Choroid plexus epithelial cell (primary cell): ENCODE measurements at regions not wholly inside any gene's neighbourhood (a gene's known extent, or its start where the extent isn't known, plus 50 kb on each side); places are given as distances from the start of the nearest gene placed in this dataset.

Experiments
- DNase-seq: peaks from one replicate; pipeline ENCODE4 v3.0.0-alpha.2; 2010; ENCODE audit warnings: low read depth
- H3K4me3 ChIP-seq: 2 replicates; pipeline ENCODE4 v1.5.1; 2011; ENCODE audit warnings: low read depth, mild to moderate bottlenecking, control low read depth, low read length, moderate library complexity
- TF ChIP-seq, protein P1 (sequence below): conservative IDR thresholded peaks from 2 replicates; pipeline ENCODE4 v1.5.1; 2011; ENCODE audit warnings: low read depth, mild to moderate bottlenecking, control low read depth, inconsistent platforms, low read length, moderate library complexity

GRCh38 chr1:177891809-177892208, 78.0 kb downstream of the SEC16B start:
- no peak for DNase-seq
- no peak overlapping the region for H3K4me3 ChIP-seq
- TF ChIP-seq, protein P1, sequence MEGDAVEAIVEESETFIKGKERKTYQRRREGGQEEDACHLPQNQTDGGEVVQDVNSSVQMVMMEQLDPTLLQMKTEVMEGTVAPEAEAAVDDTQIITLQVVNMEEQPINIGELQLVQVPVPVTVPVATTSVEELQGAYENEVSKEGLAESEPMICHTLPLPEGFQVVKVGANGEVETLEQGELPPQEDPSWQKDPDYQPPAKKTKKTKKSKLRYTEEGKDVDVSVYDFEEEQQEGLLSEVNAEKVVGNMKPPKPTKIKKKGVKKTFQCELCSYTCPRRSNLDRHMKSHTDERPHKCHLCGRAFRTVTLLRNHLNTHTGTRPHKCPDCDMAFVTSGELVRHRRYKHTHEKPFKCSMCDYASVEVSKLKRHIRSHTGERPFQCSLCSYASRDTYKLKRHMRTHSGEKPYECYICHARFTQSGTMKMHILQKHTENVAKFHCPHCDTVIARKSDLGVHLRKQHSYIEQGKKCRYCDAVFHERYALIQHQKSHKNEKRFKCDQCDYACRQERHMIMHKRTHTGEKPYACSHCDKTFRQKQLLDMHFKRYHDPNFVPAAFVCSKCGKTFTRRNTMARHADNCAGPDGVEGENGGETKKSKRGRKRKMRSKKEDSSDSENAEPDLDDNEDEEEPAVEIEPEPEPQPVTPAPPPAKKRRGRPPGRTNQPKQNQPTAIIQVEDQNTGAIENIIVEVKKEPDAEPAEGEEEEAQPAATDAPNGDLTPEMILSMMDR: no peak

DNA sequence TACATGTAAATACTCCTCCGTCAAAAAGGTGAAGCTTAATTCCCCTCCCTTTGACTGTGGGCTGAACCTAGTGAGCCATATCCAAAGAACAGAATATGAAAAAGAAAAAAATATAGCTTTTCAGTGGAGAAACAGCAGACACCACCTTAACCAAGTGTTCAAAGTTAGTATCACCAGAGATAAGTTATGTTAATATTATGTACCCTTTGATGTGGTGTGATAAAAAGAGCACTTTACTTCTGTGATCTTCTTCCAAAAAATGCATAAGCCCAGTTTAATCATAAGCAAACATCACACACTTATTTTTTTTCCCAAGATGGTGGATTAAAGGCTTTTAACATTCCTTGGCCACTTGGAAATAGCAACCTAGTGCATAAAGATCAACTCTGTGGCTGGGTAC, 79.4 kb downstream of the SEC16B start:
- DNase-seq: no peak
- H3K4me3 ChIP-seq: no peak overlapping the region
- TF ChIP-seq, protein P1: no peak

GRCh38 chr1:177884479-177885021, 85.3 kb downstream of the SEC16B start:
- no peak for DNase-seq
- no peak overlapping the region for H3K4me3 ChIP-seq
- TF ChIP-seq, protein P1: no peak

- no peak overlapping the region for H3K4me3 ChIP-seq
- no peak for DNase-seq
- TF ChIP-seq, protein P1: no peak
Observed at GRCh38 chr1:177883581-177883980, 86.3 kb downstream of the SEC16B start.

- no peak overlapping the region for H3K4me3 ChIP-seq
- no peak for DNase-seq
- TF ChIP-seq, protein P1: no peak
Observed at GRCh38 chr1:177880339-177880891, 89.4 kb downstream of the SEC16B start.

DNA sequence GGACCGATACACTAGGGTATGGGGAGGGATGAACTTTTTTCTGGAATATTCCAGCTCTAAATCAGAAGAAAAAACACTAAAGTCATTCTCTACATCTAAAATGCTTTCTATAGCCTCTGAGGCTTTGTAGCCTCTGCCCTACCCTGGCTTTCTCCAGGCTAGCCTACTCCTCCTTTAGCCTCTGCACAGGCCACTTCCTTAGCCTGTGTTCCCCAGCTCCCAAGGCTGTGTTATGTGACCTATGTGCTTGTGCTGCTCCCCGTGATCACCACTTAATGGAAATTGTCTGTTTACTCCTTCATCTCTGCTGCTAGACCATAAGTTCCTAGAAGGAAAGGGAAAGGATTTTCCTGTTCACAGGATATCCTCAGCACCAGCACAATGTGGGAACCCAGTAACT, 92.8 kb downstream of the SEC16B start:
- DNase-seq: no peak
- no peak overlapping the region for H3K4me3 ChIP-seq
- TF ChIP-seq, protein P1: no peak

DNA sequence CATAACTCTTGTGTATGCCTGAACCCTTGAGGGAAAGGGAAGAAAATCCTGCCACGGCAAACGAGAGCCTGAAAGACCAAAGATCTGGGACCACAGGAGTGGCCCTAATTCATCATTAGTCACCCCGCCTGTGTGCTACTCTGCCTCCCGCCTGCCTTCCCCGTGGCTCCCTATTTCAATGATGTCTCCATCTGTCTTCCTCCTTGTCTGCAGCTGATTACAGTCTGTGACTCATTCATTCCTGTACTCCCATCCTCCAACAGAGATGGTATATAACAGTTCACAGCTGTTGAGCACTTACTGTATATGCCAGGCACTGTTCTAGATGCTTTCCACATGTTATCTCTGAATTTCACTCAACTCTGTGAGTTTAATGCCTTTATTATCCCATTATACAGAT, 96.6 kb downstream of the SEC16B start:
- TF ChIP-seq, protein P1: no peak
- H3K4me3 ChIP-seq: no peak overlapping the region
- DNase-seq: peak; percentile 90
